ENCODE measurements at regions not wholly inside any gene's neighbourhood (a gene's known extent, or its start where the extent isn't known, plus 50 kb on each side); places are given as distances from the start of the nearest gene placed in this dataset.
"Not testable (repeated sequence)": the region's sequence is repeated elsewhere in the genome, so short reads cannot be mapped to it uniquely, and the experiment has no call there.

DNA sequence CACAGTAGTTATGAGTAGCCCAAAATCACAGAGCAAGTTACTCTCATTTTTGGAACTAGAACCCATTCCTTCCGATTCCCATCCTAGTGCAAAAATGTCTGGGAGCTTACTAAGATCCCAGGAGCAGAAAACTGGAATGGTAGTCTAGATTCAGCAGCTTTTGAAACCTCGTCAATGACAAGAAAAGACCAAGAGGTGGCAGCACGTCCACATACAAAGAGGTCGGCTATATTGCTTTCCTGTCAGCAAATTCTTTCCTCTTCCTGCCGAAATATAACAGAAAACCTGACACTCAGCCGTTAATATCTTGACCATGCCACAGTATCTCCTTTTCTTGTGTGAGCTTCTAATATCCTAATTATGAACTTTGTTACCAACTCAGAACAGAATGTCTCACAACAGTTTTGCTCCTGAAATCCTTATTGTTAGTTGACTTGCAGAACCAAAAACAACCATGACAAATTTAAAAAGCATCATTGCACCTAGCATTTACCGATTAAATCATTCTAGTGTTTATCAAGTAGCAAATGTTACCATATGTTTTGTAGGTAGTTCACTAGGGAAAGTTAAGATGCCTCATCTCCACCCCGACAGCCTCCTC, 92.8 kb upstream of the OR9G4 start:
- peak; percentile 78 for DNase-seq (ENCODE audit: low read depth)
- TF ChIP-seq, protein P1, sequence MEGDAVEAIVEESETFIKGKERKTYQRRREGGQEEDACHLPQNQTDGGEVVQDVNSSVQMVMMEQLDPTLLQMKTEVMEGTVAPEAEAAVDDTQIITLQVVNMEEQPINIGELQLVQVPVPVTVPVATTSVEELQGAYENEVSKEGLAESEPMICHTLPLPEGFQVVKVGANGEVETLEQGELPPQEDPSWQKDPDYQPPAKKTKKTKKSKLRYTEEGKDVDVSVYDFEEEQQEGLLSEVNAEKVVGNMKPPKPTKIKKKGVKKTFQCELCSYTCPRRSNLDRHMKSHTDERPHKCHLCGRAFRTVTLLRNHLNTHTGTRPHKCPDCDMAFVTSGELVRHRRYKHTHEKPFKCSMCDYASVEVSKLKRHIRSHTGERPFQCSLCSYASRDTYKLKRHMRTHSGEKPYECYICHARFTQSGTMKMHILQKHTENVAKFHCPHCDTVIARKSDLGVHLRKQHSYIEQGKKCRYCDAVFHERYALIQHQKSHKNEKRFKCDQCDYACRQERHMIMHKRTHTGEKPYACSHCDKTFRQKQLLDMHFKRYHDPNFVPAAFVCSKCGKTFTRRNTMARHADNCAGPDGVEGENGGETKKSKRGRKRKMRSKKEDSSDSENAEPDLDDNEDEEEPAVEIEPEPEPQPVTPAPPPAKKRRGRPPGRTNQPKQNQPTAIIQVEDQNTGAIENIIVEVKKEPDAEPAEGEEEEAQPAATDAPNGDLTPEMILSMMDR (IDR thresholded peaks at IDR 0.05; ENCODE audit: insufficient read depth, low read length): peak; percentile 72
- no peak overlapping the region for H3K4me3 ChIP-seq (ENCODE audit: low read depth, low read length)

DNA sequence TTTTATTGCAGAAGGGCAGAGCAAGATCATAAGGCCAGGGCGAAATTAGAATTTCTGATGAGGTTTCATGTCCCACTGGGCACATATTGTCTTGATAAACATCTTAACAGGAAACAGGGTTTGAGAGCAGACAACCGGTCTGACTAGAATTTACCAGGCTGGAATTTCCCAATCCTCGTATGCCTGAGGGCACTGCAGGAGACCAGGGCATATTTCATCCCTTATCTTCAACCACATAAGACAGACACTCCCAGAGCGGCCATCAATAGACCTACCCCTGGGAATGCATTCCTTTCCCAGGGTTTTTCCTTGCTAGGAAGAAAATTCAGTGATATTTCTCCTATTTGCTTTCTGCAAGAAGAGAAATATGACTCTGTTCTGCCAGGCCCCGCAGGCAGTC, 78.9 kb upstream of the OR9G4 start:
- not testable (repeated sequence) for H3K4me3 ChIP-seq (ENCODE audit: low read depth, low read length); DNase-seq (ENCODE audit: low read depth)

DNA sequence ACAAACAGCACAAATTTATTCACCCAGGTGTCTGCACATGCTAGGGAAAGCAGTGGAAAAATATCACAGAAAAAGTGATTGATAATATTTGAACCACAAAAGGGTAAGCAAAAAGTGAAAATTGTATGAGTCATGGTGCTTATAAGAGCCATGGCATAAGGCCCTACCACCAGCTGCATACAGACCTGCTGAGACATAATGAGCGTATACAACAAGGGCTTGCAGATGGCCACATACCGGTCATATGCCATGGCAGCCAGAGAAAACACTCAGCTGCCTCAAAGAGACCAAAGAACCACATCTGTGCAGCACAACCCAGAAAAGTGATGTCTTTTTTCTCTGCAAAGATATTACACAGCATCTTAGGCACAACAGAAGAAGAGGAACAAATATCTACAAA, 71.4 kb upstream of the OR9G4 start:
- H3K4me3 ChIP-seq (ENCODE audit: low read depth, low read length): no peak overlapping the region
- no peak for DNase-seq (ENCODE audit: low read depth)
- TF ChIP-seq, protein P1 (IDR thresholded peaks at IDR 0.05; ENCODE audit: insufficient read depth, low read length): no peak

DNA sequence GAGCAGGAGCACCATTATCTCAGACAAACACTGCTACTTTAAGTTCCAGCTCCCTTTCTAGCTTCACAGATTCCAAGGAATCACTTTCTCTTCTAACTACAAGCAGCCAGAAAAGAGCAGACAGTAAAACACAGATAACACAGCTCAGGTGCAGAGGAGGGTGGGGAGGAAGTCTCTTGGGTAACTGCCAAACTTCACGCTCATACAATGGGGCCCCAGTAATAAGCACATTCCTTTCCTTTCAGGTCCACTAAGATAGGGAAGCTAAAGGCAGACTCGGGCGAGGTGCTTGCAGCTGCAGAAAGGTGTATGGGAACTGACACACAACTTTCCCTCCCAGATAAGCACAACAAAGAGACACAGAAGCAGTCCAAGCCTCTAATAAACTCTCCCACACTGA, 69.2 kb upstream of the OR9G4 start:
- no peak for DNase-seq (ENCODE audit: low read depth)
- TF ChIP-seq, protein P1 (IDR thresholded peaks at IDR 0.05; ENCODE audit: insufficient read depth, low read length): no peak
- no peak overlapping the region for H3K4me3 ChIP-seq (ENCODE audit: low read depth, low read length)

DNA sequence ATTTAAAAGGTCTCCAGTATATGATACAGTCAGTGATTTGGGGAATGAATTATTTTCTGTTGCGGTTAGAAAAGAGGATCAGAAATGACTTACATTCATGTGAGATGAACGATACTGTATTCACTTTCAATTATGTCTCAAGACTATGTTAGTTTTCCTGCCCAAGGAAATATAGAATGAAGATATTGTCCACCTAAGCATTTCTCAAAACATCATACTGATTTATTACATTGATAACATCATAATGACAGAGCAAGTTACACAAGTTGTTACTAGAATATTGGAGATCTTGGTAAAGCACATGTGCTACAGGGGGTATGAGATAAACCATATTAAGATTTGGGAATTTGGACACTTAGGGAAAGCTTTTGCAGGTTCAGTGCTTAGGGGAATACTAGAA, 67.8 kb upstream of the OR9G4 start:
- TF ChIP-seq, protein P1 (IDR thresholded peaks at IDR 0.05; ENCODE audit: insufficient read depth, low read length): no peak
- DNase-seq (ENCODE audit: low read depth): no peak
- no peak overlapping the region for H3K4me3 ChIP-seq (ENCODE audit: low read depth, low read length)

DNA sequence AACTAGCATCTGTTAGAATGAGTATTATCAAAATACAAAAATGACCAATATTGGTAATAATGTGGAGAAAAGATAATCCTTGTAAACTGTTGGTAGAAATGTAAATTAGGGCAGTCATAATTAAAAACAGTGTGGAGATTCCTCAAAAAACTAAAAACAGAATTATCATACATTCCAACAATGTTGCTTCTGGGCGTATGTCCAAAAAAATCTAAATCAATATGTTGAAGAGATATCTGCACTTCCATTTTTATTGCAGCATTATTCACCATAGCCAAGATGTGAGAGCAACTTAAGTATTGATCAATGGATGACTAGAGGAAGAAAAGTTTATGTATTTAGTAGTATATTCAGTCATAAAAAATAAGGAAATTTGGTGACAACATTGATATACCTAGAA, 59.8 kb upstream of the OR9G4 start:
- TF ChIP-seq, protein P1 (IDR thresholded peaks at IDR 0.05; ENCODE audit: insufficient read depth, low read length): no peak
- no peak for DNase-seq (ENCODE audit: low read depth)
- H3K4me3 ChIP-seq (ENCODE audit: low read depth, low read length): no peak overlapping the region

DNA sequence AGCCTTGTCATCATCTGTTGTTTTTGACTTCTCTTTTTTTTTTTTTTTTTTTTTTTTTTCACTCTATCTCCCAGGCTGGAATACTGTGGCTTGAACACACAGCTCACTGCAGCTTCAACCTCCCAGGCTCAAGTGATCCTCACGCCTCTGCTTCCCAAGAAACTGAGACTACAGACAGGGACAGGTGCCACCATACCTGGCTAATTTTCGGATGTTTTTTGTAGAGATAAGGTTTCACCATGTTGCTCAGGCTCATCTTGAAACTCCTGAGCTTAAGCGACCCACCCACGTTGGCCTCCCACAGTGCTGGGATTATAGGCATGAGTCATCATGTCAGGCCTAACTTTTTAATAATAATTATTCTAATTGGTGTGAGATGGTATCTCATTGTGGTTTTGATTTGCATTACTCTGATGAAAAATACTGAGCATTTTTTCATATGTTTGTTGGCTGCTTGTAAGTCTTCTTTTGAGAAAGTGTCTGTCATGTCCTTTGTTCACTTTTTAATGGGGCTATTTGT, 51.3 kb upstream of the OR9G4 start:
- no peak for DNase-seq (ENCODE audit: low read depth)
- H3K4me3 ChIP-seq (ENCODE audit: low read depth, low read length): no peak overlapping the region
- TF ChIP-seq, protein P1 (IDR thresholded peaks at IDR 0.05; ENCODE audit: insufficient read depth, low read length): no peak

All from fibroblast of the aortic adventitia (primary cell).